HG02759 (cell line): ENCODE measurements at regions not wholly inside any gene's neighbourhood (a gene's known extent, or its start where the extent isn't known, plus 50 kb on each side); places are given as distances from the start of the nearest gene placed in this dataset.
"Not testable (repeated sequence)": the region's sequence is repeated elsewhere in the genome, so short reads cannot be mapped to it uniquely, and the experiment has no call there.

Experiments used
- ATAC-seq: cut with Tn5 transposase; IDR thresholded peaks from one replicate; pipeline ENCODE4 v1.9.1; 2021; ENCODE audit warnings: mild to moderate bottlenecking, moderate library complexity; ENCODE audit not compliant: unreplicated experiment

DNA sequence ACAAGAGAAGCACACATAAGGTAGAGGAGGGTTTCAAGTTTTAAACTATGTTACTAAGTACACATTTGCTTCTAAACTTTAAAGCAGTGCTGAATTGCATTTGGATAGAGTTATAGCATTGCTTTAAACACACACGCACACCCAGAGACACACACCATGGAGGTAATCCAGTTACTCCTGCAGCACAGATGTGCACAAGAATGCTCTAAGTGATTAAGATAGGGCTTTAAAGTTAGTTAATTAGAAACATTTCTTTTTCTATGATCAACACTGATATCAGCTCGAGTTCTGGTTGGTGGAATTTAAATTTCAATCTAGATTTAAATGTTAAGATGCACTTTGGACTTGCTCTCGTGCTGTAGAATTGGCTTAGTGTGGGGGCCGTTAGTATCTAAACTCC, 492.3 kb downstream of the ZEB2 start:
- no peak for ATAC-seq

GRCh38 chr2:144026753-144027152, 493.2 kb downstream of the ZEB2 start:
- ATAC-seq = no peak

- ATAC-seq = no peak
Measured at GRCh38 chr2:144020047-144020446, 499.9 kb downstream of the ZEB2 start.

DNA sequence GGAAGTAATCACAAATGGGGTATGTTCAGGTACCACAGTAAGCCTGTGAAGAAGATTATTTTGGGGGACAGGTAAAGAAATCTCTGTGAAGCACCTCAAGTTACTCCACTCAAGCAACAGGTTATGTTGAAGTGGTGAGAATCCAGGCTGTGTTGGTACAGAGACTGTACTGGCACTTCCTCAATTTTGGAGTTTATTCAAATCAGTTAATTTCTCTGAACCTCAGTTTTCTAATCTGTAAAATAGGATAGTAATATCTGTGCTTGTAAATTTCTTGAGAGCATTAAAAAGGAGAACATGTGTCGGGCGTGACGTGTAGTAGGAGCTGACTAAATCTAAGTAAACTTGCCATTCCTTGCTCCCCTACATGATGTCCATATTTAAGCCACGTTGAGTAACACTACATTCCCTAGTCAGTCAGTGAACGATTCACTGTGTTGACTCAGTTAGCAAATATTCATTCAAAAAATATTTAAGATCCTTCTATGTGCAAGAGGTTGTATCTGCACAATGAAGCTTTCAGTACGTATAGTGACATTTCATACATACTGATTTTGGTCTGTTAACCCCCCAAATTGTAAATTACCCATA, 504.2 kb downstream of the ZEB2 start:
- ATAC-seq = no peak

- ATAC-seq = no peak
Measured at GRCh38 chr2:144015036-144015435, 504.9 kb downstream of the ZEB2 start.

GRCh38 chr2:144014103-144014502, 505.8 kb downstream of the ZEB2 start:
- ATAC-seq = no peak

DNA sequence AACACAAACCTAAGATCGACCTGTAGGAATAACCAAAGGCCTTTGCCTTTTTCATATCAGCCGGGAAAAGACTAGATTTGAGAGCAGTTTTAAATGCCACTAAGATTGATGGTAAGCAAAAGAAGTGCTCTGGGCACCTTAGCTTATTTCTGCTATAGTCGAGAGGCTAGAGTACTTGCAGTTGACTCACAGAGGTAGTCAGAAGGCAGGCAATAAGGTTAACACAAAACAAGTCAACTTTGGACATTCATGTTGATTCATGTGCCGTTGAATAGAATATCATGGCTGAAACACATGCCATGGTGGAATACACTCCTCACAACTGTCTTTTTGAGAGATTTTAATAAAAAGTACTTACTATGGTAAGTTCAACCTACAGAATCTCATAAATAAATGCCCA, 507.6 kb downstream of the ZEB2 start:
- no peak for ATAC-seq

GRCh38 chr2:144011553-144011952, 508.4 kb downstream of the ZEB2 start:
- no peak for ATAC-seq

- ATAC-seq = no peak
Measured at GRCh38 chr2:144011098-144011497, 508.8 kb downstream of the ZEB2 start.

GRCh38 chr2:144010096-144010836, 509.7 kb downstream of the ZEB2 start:
- ATAC-seq = no peak

DNA sequence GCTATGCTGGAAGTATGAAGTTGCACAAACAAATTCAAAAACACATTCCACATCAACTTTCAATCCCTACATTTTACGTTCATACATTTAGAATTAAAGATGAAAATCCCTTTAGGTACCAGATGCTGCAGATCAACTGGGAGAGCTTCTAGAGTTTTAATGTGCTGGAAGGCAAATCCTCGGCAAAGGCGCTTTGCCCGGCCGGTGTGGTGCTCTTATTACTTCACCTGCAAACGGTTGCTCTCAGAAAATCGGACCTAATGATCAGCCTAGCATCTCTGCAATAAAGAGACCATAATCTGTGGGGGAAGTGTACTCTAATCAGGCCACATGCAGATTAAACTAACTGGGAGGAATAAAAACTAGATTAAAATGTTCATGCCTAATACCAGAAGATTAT, 513.8 kb downstream of the ZEB2 start:
- ATAC-seq = no peak

DNA sequence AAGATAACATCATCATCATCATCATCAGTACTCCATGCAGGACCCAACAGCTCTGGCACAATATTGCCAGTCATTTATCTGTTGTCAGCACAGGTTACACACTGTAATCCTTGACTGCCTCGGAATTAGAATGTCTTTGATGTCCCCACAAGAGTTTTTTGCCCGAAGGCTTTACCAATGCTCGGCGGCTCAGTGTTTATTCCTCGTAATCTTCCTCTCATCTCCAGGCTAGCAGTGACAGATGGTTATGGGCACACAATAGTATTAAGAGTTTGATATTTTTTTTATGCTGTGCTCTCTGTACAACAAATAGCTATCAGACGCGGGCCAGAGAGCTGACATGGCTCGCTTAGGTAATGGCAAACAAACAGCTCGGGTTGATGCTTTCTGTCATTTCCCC, 515.2 kb downstream of the ZEB2 start:
- no peak for ATAC-seq

- ATAC-seq = no peak
Measured at GRCh38 chr2:144003460-144004075, 516.4 kb downstream of the ZEB2 start.

- no peak for ATAC-seq
Measured at GRCh38 chr2:143996974-143997373, 522.9 kb downstream of the ZEB2 start.

DNA sequence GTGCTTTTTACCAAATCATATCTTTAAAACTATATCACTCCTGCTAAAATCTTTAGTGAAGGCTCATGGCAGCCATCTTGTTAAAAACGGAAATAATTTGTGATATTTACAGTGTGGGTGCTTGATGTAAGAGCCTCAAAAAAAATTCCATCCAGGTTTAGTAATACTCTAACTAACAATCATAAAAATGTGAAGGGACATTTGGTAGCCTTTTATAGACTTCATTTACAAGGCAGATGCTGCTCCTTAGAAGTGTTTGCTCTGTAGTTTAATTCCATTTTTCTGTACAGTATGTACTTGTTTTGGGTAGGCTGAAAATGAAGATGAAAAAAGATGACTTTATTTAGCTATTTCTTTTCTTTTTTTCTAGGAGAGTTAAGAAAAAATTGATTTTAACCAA, 525.0 kb downstream of the ZEB2 start:
- no peak for ATAC-seq

- not testable (repeated sequence) for ATAC-seq
Measured at GRCh38 chr2:143991596-143991995, 528.3 kb downstream of the ZEB2 start.

GRCh38 chr2:143988082-143988481, 531.8 kb downstream of the ZEB2 start:
- no peak for ATAC-seq

DNA sequence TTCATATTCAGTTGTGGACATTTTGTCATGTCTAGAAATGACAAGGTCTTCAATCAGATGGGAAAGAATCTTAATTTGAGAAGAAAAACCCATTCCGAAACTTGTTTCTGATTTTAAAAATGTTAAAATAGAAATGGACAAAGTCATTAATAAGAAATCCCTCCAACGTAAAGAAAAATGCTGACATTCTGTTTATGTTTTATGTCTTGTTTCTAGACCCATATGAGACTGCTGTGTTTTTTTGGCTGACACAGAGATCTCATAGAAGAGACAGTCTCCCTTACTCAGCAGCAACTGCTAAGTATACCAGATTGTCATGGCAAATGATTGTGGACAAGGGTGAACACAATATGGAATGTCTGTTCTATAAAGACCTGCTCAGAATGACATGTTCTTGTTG, 538.5 kb downstream of the ZEB2 start:
- ATAC-seq = no peak

DNA sequence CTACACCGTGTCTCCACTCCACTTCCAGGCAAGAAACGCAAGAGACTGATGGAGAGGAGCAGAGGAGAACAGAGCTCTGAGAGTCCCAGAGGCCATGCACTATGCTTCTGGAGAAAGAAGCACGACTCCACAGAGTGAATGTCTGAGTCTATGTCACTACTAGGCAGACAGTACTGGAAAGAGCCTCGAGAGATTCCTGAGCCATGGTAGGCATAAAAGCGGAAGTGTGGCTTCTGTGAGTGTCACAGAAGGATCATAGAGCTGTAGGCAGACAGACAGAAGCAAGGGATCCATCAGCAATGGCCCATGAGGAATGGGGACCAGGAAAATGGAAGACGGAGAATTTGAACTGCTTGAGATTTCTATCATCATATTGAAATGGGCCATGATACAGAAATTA, 542.6 kb downstream of the ZEB2 start:
- ATAC-seq = no peak

DNA sequence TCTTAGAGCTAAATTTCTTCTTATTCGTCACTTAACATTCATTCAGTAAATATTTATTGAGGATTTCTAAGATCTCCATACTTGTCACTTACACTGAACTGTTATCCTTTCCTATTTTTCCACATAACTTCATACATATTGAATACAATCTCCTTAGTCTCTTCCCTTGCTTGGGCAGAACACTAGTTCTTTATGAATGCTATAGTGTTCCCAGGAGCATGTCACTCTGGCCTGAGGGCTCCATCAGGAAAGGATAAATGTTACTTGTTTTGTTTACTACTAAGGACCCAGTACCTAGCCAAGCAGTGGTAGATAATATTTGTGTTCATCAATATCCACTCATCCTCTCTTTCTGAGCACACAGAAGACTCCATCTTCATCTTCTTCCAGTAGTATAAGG, 544.7 kb downstream of the ZEB2 start:
- no peak for ATAC-seq

- ATAC-seq = no peak
Measured at GRCh38 chr2:143974262-143974661, 545.7 kb downstream of the ZEB2 start.

GRCh38 chr2:143968860-143969259, 551.1 kb downstream of the ZEB2 start:
- no peak for ATAC-seq
